ENCODE measurements at regions not wholly inside any gene's neighbourhood (a gene's known extent, or its start where the extent isn't known, plus 50 kb on each side); places are given as distances from the start of the nearest gene placed in this dataset.
A peak's percentile ranks its signal among the peaks of the same experiment; 100 is the strongest.

DNA sequence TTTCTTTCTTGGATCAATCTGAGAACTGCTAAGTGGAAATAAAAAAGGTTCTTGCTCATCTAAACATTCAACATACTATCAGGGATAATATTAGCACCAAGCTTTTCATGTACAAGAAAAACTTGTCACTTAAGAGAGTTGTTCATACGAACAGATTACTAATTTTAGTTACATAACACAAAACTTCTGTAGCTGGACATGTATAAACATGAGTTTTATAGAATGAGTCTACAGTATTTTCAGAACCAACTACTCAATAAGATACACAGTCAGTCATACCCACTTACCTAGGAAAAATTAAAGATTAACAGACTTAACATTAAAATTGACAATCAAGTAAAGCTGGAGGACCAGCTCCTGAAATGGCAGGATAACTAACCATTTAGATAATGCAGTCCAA is 540.1 kb upstream of the FAM241A start:
- Histone ChIP-seq H3K27ac (ENCODE audit: low read length) (no peak overlapping the region), H2AFZ (ENCODE audit: low read length) (no peak overlapping the region), H3K36me3 (ENCODE audit: insufficient read depth, low read length) (no peaks in the 10 kb centered on the region), H3K4me3 (ENCODE audit: low read length) (no peak overlapping the region), H3K9me2 (replicated peaks; ENCODE audit: insufficient read depth, low read length) (no peaks in the 10 kb centered on the region), H4K20me1 (ENCODE audit: insufficient read depth, low read depth, low read length) (no peaks in the 10 kb centered on the region), H3K9me3 (ENCODE audit: low read length) (no peaks in the 10 kb centered on the region), H3K27me3 (ENCODE audit: low read length) (no peaks in the 10 kb centered on the region), H3K9ac (ENCODE audit: low read length) (no peak overlapping the region), H3K4me2 (ENCODE audit: low read depth, low read length, poor library complexity, severe bottlenecking) (no peak overlapping the region), H3K4me1 (ENCODE audit: low read length) (no peaks in the 10 kb centered on the region), H3K79me2 (ENCODE audit: low read length) (no peaks in the 10 kb centered on the region)
- DNase-seq, result no peak

DNA sequence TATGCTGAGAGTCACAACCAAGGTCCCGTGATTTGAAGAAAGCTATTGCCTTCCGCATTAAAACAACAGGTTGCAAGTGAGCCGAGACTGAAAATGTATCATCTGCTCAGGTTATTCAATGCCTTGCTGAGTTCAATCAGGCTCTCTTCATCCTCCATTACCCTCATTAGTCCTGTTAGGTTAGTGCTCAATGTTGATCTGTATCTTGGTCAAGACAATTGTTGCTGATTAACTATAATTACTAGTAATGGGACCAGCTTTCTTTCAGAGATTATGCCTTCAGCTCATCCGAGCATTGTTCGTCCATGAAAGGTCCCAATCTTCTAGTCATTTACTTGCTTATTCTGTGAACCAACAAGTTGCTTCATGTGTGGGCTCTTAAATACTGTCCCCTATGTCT is 534.6 kb upstream of the FAM241A start:
- H3K9ac ChIP-seq (ENCODE audit: low read length), result no peak overlapping the region
- no peak overlapping the region for H3K4me3 ChIP-seq (ENCODE audit: low read length)
- no peak overlapping the region for H3K27ac ChIP-seq (ENCODE audit: low read length)
- no peak for DNase-seq
- no peak overlapping the region for H2AFZ ChIP-seq (ENCODE audit: low read length)
- H3K79me2 ChIP-seq (ENCODE audit: low read length), result no peaks in the 10 kb centered on the region
- no peaks in the 10 kb centered on the region for H3K9me2 ChIP-seq (replicated peaks; ENCODE audit: insufficient read depth, low read length)
- H3K27me3 ChIP-seq (ENCODE audit: low read length), result no peaks in the 10 kb centered on the region
- no peaks in the 10 kb centered on the region for H3K9me3 ChIP-seq (ENCODE audit: low read length)
- no peaks in the 10 kb centered on the region for H4K20me1 ChIP-seq (ENCODE audit: insufficient read depth, low read depth, low read length)
- H3K4me2 ChIP-seq (ENCODE audit: low read depth, low read length, poor library complexity, severe bottlenecking), result no peak overlapping the region
- no peaks in the 10 kb centered on the region for H3K36me3 ChIP-seq (ENCODE audit: insufficient read depth, low read length)
- no peaks in the 10 kb centered on the region for H3K4me1 ChIP-seq (ENCODE audit: low read length)

- Histone ChIP-seq H3K9ac (ENCODE audit: low read length) (no peak overlapping the region), H3K9me2 (replicated peaks; ENCODE audit: insufficient read depth, low read length) (no peaks in the 10 kb centered on the region), H3K4me2 (ENCODE audit: low read depth, low read length, poor library complexity, severe bottlenecking) (no peak overlapping the region), H4K20me1 (ENCODE audit: insufficient read depth, low read depth, low read length) (no peaks in the 10 kb centered on the region), H3K9me3 (ENCODE audit: low read length) (no peaks in the 10 kb centered on the region), H3K4me1 (ENCODE audit: low read length) (no peaks in the 10 kb centered on the region), H3K79me2 (ENCODE audit: low read length) (no peaks in the 10 kb centered on the region), H3K4me3 (ENCODE audit: low read length) (no peak overlapping the region), H2AFZ (ENCODE audit: low read length) (no peak overlapping the region), H3K27ac (ENCODE audit: low read length) (no peak overlapping the region), H3K36me3 (ENCODE audit: insufficient read depth, low read length) (no peaks in the 10 kb centered on the region), H3K27me3 (ENCODE audit: low read length) (no peaks in the 10 kb centered on the region)
- no peak for DNase-seq
Measured at GRCh38 chr4:111618908-111619307, 526.3 kb upstream of the FAM241A start.

- no peak overlapping the region for H2AFZ ChIP-seq (ENCODE audit: low read length)
- H3K79me2 ChIP-seq (ENCODE audit: low read length), result no peaks in the 10 kb centered on the region
- H3K4me1 ChIP-seq (ENCODE audit: low read length), result no peaks in the 10 kb centered on the region
- H3K9ac ChIP-seq (ENCODE audit: low read length), result no peak overlapping the region
- H3K9me2 ChIP-seq (replicated peaks; ENCODE audit: insufficient read depth, low read length), result no peaks in the 10 kb centered on the region
- no peaks in the 10 kb centered on the region for H3K36me3 ChIP-seq (ENCODE audit: insufficient read depth, low read length)
- no peak overlapping the region for H3K27ac ChIP-seq (ENCODE audit: low read length)
- no peak overlapping the region for H3K4me2 ChIP-seq (ENCODE audit: low read depth, low read length, poor library complexity, severe bottlenecking)
- DNase-seq, result no peak
- H3K4me3 ChIP-seq (ENCODE audit: low read length), result no peak overlapping the region
- no peaks in the 10 kb centered on the region for H4K20me1 ChIP-seq (ENCODE audit: insufficient read depth, low read depth, low read length)
- H3K27me3 ChIP-seq (ENCODE audit: low read length), result no peaks in the 10 kb centered on the region
- no peaks in the 10 kb centered on the region for H3K9me3 ChIP-seq (ENCODE audit: low read length)
Measured at GRCh38 chr4:111628437-111628836, 516.8 kb upstream of the FAM241A start.

GRCh38 chr4:111630705-111631104 is 514.5 kb upstream of the FAM241A start:
- Histone ChIP-seq H2AFZ (ENCODE audit: low read length) (no peak overlapping the region), H3K4me2 (ENCODE audit: low read depth, low read length, poor library complexity, severe bottlenecking) (no peak overlapping the region)

DNA sequence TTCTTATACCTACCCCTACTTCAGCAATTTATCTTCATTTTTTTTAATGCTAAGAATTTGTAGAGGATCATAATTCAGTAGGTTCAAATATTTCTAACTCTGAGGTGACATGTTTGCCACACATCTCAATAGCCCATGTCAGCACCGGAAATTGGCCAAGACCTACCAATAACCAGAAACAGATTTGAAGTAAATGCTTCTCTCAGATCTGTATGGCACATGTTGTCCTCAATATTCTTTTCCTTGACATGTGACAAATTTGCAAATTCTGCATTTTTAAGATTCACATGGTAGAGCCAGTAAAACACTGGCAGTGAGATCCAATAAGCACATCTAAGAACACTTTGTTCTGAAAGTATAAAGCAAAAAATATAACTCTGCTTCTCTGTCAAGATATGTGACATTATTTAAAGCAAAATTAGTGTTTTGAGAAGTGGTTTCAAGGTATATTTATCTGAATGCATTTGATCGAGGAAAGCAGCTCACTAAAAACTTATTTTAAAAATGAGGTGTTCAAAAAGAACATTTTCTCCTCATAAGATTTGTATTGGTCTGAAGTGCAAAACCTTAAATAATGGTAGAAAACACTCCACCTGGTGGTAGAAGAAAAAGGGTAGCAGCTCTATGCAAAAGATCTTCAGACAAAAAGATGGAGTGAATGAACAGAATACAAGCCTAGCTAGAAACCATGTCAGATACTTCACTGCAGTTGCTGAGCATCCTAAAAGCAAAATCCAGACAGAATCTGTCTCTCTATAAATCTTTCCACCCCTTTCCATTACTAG is 513.8 kb upstream of the FAM241A start:
- Histone ChIP-seq H3K27me3 (ENCODE audit: low read length) (no peaks in the 10 kb centered on the region), H2AFZ (ENCODE audit: low read length) (no peak overlapping the region), H4K20me1 (ENCODE audit: insufficient read depth, low read depth, low read length) (no peaks in the 10 kb centered on the region), H3K9me2 (replicated peaks; ENCODE audit: insufficient read depth, low read length) (no peaks in the 10 kb centered on the region), H3K9me3 (ENCODE audit: low read length) (no peaks in the 10 kb centered on the region), H3K27ac (ENCODE audit: low read length) (no peak overlapping the region), H3K4me1 (ENCODE audit: low read length) (no peaks in the 10 kb centered on the region), H3K4me3 (ENCODE audit: low read length) (no peak overlapping the region), H3K36me3 (ENCODE audit: insufficient read depth, low read length) (no peaks in the 10 kb centered on the region), H3K4me2 (ENCODE audit: low read depth, low read length, poor library complexity, severe bottlenecking) (no peak overlapping the region), H3K9ac (ENCODE audit: low read length) (no peak overlapping the region), H3K79me2 (ENCODE audit: low read length) (no peaks in the 10 kb centered on the region)
- peak; percentile 72 for DNase-seq

More at GRCh38 chr4:111630705-111631104, 514.5 kb upstream of the FAM241A start:
- H4K20me1 ChIP-seq (ENCODE audit: insufficient read depth, low read depth, low read length), result no peaks in the 10 kb centered on the region
- no peaks in the 10 kb centered on the region for H3K27me3 ChIP-seq (ENCODE audit: low read length)
- no peaks in the 10 kb centered on the region for H3K4me1 ChIP-seq (ENCODE audit: low read length)
- H3K79me2 ChIP-seq (ENCODE audit: low read length), result no peaks in the 10 kb centered on the region
- H3K9ac ChIP-seq (ENCODE audit: low read length), result no peak overlapping the region
- H3K9me2 ChIP-seq (replicated peaks; ENCODE audit: insufficient read depth, low read length), result no peaks in the 10 kb centered on the region
- no peak overlapping the region for H3K4me3 ChIP-seq (ENCODE audit: low read length)
- no peak for DNase-seq
- H3K9me3 ChIP-seq (ENCODE audit: low read length), result no peaks in the 10 kb centered on the region
- no peaks in the 10 kb centered on the region for H3K36me3 ChIP-seq (ENCODE audit: insufficient read depth, low read length)
- no peak overlapping the region for H3K27ac ChIP-seq (ENCODE audit: low read length)

DNA sequence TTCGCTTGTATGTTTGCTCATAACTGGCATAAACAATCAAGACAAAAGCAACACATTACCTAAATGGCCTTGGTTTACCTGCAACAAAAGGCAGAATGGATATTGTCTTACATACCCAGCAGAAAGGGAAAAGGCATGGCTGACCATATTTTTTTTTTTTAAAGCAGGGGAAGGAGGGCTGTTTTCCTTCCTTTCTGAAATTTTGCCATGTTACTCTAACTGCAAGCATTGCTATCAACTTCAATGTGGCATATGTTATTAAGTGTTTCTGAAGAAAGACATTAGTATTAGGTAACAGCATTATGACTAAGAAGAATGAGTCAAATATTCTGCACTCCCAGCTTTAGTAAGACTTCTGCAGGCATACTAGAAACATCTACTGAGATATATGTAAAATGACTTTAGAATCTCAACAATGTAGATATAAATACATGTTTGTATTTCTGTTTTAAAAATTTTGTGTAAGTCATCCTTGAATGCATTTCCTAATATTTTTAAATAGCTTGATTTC is 512.6 kb upstream of the FAM241A start:
- no peak for DNase-seq
- H3K4me1 ChIP-seq (ENCODE audit: low read length), result no peaks in the 10 kb centered on the region
- no peaks in the 10 kb centered on the region for H3K9me3 ChIP-seq (ENCODE audit: low read length)
- H4K20me1 ChIP-seq (ENCODE audit: insufficient read depth, low read depth, low read length), result no peaks in the 10 kb centered on the region
- no peak overlapping the region for H2AFZ ChIP-seq (ENCODE audit: low read length)
- H3K79me2 ChIP-seq (ENCODE audit: low read length), result no peaks in the 10 kb centered on the region
- no peak overlapping the region for H3K27ac ChIP-seq (ENCODE audit: low read length)
- H3K9me2 ChIP-seq (replicated peaks; ENCODE audit: insufficient read depth, low read length), result no peaks in the 10 kb centered on the region
- H3K36me3 ChIP-seq (ENCODE audit: insufficient read depth, low read length), result no peaks in the 10 kb centered on the region
- no peak overlapping the region for H3K4me3 ChIP-seq (ENCODE audit: low read length)
- H3K9ac ChIP-seq (ENCODE audit: low read length), result no peak overlapping the region
- H3K27me3 ChIP-seq (ENCODE audit: low read length), result no peaks in the 10 kb centered on the region
- H3K4me2 ChIP-seq (ENCODE audit: low read depth, low read length, poor library complexity, severe bottlenecking), result no peak overlapping the region

DNA sequence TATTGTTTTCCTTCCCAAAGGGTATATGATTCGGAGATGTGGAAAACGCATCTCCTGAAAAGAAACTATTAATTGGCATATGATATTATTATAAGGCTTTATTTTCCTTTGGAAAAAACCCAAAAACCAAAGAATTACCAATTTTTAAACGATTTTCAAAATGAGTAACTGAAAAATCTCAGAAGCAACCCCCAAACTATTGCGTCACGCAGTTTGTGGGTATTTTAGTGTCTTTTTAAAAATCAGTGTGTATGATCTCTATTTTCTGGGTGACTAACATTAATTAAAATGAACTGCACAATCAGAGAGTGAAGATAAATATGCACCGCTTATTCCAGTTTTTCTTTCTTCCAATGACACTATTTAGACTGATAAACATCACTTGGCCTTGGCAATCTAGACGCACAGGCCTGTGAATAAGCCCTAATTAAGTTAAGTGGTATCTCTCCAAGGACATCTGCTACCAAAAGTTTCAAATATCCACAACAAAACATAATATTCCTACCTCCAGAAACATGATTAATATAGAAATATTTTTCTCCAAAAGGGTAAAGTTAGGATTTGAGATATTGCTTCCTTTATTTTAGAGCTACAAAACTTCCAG is 511.5 kb upstream of the FAM241A start:
- no peaks in the 10 kb centered on the region for H4K20me1 ChIP-seq (ENCODE audit: insufficient read depth, low read depth, low read length)
- no peaks in the 10 kb centered on the region for H3K36me3 ChIP-seq (ENCODE audit: insufficient read depth, low read length)
- no peak overlapping the region for H2AFZ ChIP-seq (ENCODE audit: low read length)
- H3K4me2 ChIP-seq (ENCODE audit: low read depth, low read length, poor library complexity, severe bottlenecking), result no peak overlapping the region
- DNase-seq, result no peak
- H3K9me2 ChIP-seq (replicated peaks; ENCODE audit: insufficient read depth, low read length), result no peaks in the 10 kb centered on the region
- no peaks in the 10 kb centered on the region for H3K9me3 ChIP-seq (ENCODE audit: low read length)
- H3K27ac ChIP-seq (ENCODE audit: low read length), result no peak overlapping the region
- no peak overlapping the region for H3K4me3 ChIP-seq (ENCODE audit: low read length)
- H3K27me3 ChIP-seq (ENCODE audit: low read length), result no peaks in the 10 kb centered on the region
- no peaks in the 10 kb centered on the region for H3K4me1 ChIP-seq (ENCODE audit: low read length)
- no peak overlapping the region for H3K9ac ChIP-seq (ENCODE audit: low read length)
- no peaks in the 10 kb centered on the region for H3K79me2 ChIP-seq (ENCODE audit: low read length)

Measured in Karpas-422 (cell line).